HEK293 (cell line): ENCODE measurements at regions not wholly inside any gene's neighbourhood (a gene's known extent, or its start where the extent isn't known, plus 50 kb on each side); places are given as distances from the start of the nearest gene placed in this dataset.

Experiments used
- CTCF ChIA-PET: fragments of 350-600 bp; formaldehyde crosslinking; extraction: SDS; loops from one replicate; lab custom pipeline; 2021; ENCODE audit warnings: antibody characterized with exemption; lab: Yijun Ruan, JAX
- POLR2A ChIA-PET: fragments of 300-600 bp; formaldehyde crosslinking; extraction: SDS; loops from one replicate; lab custom pipeline; 2020; ENCODE audit warnings: antibody characterized with exemption, inconsistent platforms; lab: Yijun Ruan, JAX
- H3K27ac ChIP-seq: fragments of 200-500 bp; sonication (Bioruptor generic); 2 replicates; pipeline ENCODE4 v1.5.1; 2014; ENCODE audit warnings: low read depth, low read length, control low read depth, inconsistent platforms; ENCODE audit errors: extremely low read depth
- H3K36me3 ChIP-seq, 2 experiments: fragments of 200-500 bp in 1 of 2; sonication (Bioruptor generic) in 1 of 2; 1 replicate in 1 of 2; 2 replicates in 1 of 2; pipeline ENCODE4 v1.5.1; 2014 to 2017; ENCODE audit warnings: inconsistent platforms in 2 of 2, low read length in 2 of 2; ENCODE audit not compliant: control insufficient read depth in 2 of 2, insufficient read depth in 1 of 2
- H3K4me1 ChIP-seq: fragments of 200-500 bp; sonication (Bioruptor generic); 2 replicates; pipeline ENCODE4 v1.5.1; 2014; ENCODE audit warnings: mild to moderate bottlenecking, low read length, inconsistent platforms; ENCODE audit not compliant: control insufficient read depth, insufficient read depth
- H3K4me3 ChIP-seq: 2 replicates; pipeline ENCODE4 v1.5.1; 2011; ENCODE audit warnings: low read depth, mild to moderate bottlenecking, control low read depth, low read length, moderate library complexity
- H3K9me3 ChIP-seq: fragments of 200-500 bp; sonication (Bioruptor generic); 2 replicates; pipeline ENCODE4 v1.5.1; 2014; ENCODE audit warnings: low read depth, low read length, inconsistent platforms; ENCODE audit not compliant: control insufficient read depth, insufficient read depth
- ELK4 ChIP-seq: IDR thresholded peaks from 2 replicates; pipeline ENCODE4 v1.6.1; 2011; ENCODE audit warnings: mild to moderate bottlenecking, low read depth, low read length, borderline replicate concordance
- KLF1 ChIP-seq: fragments of 450-650 bp; formaldehyde crosslinking; IDR thresholded peaks from 2 replicates; pipeline ENCODE4 v1.5.1; 2016; ENCODE audit warnings: missing biosample characterization, missing genetic modification characterization
- SCRT1 ChIP-seq: fragments of 450-650 bp; formaldehyde crosslinking; IDR thresholded peaks from 2 replicates; pipeline ENCODE4 v1.5.1; 2016; ENCODE audit warnings: missing biosample characterization, missing genetic modification characterization, borderline replicate concordance
- ZNF138 ChIP-seq: fragments of 450-650 bp; formaldehyde crosslinking; IDR thresholded peaks from 2 replicates; pipeline ENCODE4 v1.5.1; 2016; ENCODE audit warnings: missing biosample characterization, missing genetic modification characterization, borderline replicate concordance
- ZNF140 ChIP-seq: fragments of 450-650 bp; formaldehyde crosslinking; IDR thresholded peaks from 2 replicates; pipeline ENCODE4 v1.5.1; 2016; ENCODE audit warnings: missing biosample characterization, missing genetic modification characterization
- ZNF24 ChIP-seq: fragments of 450-650 bp; formaldehyde crosslinking; IDR thresholded peaks from 2 replicates; pipeline ENCODE4 v1.5.1; 2016; ENCODE audit warnings: missing biosample characterization, missing genetic modification characterization
- ZNF398 ChIP-seq: fragments of 450-650 bp; formaldehyde crosslinking; IDR thresholded peaks from 2 replicates; pipeline ENCODE4 v1.5.1; 2017; ENCODE audit warnings: missing biosample characterization, missing genetic modification characterization
- ZNF660 ChIP-seq: fragments of 450-650 bp; IDR thresholded peaks from 2 replicates; pipeline ENCODE4 v1.5.1; 2018; ENCODE audit warnings: missing biosample characterization, mild to moderate bottlenecking, missing genetic modification characterization
- ZNF837 ChIP-seq: fragments of 450-650 bp; formaldehyde crosslinking; IDR thresholded peaks from 2 replicates; pipeline ENCODE4 v1.5.1; 2016; ENCODE audit warnings: missing biosample characterization, missing genetic modification characterization
- TF ChIP-seq, protein P1 (sequence below): fragments of 450-650 bp; formaldehyde crosslinking; IDR thresholded peaks from 2 replicates; pipeline ENCODE4 v1.5.1; 2016; ENCODE audit warnings: missing biosample characterization, missing genetic modification characterization
- TF ChIP-seq, protein P2 (sequence below): fragments of 450-650 bp; formaldehyde crosslinking; IDR thresholded peaks from 2 replicates; pipeline ENCODE4 v1.5.1; 2017; ENCODE audit warnings: missing biosample characterization, missing genetic modification characterization
- TF ChIP-seq, protein P3 (sequence below): fragments of 450-650 bp; formaldehyde crosslinking; IDR thresholded peaks from 2 replicates; pipeline ENCODE4 v1.5.1; 2016; ENCODE audit warnings: missing biosample characterization, missing genetic modification characterization, borderline replicate concordance

DNA sequence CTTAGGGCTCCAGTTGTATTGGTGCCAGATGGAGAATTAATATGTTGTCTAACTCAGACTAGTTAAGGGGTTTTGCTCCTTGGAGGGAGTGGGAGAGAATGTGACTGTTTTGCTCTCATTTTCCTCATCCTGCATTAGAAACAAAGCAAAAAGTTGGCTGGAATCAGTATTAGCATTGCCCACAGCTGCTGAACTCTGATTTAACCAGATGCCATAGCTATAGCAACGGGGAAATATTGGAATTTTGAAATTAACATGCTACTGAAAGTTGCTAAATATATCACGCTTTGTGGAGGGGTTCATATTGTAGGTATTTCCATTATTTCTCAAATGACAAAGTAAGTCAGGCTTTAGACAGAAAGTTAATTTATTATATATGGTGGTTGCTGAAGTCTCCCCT, 66.7 kb upstream of the EOLA2 start:
- no peaks in the 10 kb centered on the region for H3K36me3 ChIP-seq
- POLR2A ChIA-PET = no interaction called here
- CTCF ChIA-PET = no interaction called here
- no peaks in the 10 kb centered on the region for H3K9me3 ChIP-seq
- no peak overlapping the region for H3K27ac ChIP-seq
- no peaks in the 10 kb centered on the region for H3K4me1 ChIP-seq
- H3K4me3 ChIP-seq = no peak overlapping the region
- TF ChIP-seq ZNF140 (no peak), SCRT1 (tag by site-specific recombination) (no peak), ZNF660 (tag by site-specific recombination) (no peak), ZNF837 (tag by site-specific recombination) (no peak), ZNF24 (no peak), ZNF138 (tag by site-specific recombination) (no peak)
- TF ChIP-seq, protein P1, sequence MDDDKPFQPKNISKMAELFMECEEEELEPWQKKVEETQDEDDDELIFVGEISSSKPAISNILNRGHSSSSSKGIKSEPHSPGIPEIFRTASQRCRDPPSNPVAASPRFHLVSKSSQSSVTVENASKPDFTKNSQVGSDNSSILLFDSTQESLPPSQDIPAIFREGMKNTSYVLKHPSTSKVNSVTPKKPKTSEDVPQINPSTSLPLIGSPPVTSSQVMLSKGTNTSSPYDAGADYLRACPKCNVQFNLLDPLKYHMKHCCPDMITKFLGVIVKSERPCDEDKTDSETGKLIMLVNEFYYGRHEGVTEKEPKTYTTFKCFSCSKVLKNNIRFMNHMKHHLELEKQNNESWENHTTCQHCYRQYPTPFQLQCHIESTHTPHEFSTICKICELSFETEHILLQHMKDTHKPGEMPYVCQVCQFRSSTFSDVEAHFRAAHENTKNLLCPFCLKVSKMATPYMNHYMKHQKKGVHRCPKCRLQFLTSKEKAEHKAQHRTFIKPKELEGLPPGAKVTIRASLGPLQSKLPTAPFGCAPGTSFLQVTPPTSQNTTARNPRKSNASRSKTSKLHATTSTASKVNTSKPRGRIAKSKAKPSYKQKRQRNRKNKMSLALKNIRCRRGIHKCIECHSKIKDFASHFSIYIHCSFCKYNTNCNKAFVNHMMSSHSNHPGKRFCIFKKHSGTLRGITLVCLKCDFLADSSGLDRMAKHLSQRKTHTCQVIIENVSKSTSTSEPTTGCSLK = no peak

- TF ChIP-seq, protein P2, sequence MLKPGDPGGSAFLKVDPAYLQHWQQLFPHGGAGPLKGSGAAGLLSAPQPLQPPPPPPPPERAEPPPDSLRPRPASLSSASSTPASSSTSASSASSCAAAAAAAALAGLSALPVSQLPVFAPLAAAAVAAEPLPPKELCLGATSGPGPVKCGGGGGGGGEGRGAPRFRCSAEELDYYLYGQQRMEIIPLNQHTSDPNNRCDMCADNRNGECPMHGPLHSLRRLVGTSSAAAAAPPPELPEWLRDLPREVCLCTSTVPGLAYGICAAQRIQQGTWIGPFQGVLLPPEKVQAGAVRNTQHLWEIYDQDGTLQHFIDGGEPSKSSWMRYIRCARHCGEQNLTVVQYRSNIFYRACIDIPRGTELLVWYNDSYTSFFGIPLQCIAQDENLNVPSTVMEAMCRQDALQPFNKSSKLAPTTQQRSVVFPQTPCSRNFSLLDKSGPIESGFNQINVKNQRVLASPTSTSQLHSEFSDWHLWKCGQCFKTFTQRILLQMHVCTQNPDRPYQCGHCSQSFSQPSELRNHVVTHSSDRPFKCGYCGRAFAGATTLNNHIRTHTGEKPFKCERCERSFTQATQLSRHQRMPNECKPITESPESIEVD = no peak
- H3K36me3 ChIP-seq = no peaks in the 10 kb centered on the region
- no peak overlapping the region for H3K27ac ChIP-seq
- ChIA-PET CTCF (no interaction called here), POLR2A (no interaction called here)
- H3K4me1 ChIP-seq = no peaks in the 10 kb centered on the region
- H3K9me3 ChIP-seq = no peaks in the 10 kb centered on the region
- no peak overlapping the region for H3K4me3 ChIP-seq
Observed at GRCh38 chrX:150007356-150007755, 69.1 kb upstream of the EOLA2 start.

DNA sequence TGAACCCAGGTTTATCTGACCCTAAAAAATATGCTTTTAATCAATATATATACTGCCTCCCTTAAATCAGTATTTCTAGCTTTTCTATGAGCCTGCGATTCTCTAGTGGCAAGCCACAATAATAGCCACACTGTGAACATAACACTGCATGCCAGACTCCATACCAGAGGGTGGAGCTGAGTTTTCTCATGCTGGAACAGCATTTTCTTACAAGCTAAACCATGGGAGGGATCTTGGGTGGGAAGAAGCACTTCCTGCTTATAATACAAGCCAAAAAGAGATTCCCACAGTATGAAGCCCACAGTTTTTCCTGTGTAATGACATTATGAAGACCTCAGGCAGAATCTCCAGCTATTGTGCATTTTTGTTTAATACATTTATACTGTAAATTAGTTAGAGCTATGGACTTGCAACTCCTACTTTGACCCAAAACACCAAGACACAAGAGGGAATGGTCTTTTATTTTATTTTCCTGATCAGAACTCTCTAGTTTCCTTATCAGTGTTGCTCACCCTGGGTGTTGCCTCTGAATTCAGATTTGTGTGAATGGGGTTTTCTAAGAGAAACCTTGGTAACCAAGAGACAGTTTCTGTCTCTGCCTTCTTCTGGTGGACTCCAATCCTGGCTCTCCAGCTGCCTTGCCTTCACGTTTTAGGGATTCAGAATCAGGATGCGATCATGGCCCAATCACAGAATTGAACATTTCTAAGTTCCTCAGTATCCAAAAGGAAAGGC, 74.5 kb upstream of the EOLA2 start:
- no peaks in the 10 kb centered on the region for H3K36me3 ChIP-seq
- no peak overlapping the region for H3K4me3 ChIP-seq
- POLR2A ChIA-PET = no interaction called here
- H3K4me1 ChIP-seq = no peaks in the 10 kb centered on the region
- TF ChIP-seq KLF1 (tag by site-specific recombination) (no peak), ELK4 (no peak), ZNF398 (tag by site-specific recombination) (no peak)
- TF ChIP-seq, protein P3, sequence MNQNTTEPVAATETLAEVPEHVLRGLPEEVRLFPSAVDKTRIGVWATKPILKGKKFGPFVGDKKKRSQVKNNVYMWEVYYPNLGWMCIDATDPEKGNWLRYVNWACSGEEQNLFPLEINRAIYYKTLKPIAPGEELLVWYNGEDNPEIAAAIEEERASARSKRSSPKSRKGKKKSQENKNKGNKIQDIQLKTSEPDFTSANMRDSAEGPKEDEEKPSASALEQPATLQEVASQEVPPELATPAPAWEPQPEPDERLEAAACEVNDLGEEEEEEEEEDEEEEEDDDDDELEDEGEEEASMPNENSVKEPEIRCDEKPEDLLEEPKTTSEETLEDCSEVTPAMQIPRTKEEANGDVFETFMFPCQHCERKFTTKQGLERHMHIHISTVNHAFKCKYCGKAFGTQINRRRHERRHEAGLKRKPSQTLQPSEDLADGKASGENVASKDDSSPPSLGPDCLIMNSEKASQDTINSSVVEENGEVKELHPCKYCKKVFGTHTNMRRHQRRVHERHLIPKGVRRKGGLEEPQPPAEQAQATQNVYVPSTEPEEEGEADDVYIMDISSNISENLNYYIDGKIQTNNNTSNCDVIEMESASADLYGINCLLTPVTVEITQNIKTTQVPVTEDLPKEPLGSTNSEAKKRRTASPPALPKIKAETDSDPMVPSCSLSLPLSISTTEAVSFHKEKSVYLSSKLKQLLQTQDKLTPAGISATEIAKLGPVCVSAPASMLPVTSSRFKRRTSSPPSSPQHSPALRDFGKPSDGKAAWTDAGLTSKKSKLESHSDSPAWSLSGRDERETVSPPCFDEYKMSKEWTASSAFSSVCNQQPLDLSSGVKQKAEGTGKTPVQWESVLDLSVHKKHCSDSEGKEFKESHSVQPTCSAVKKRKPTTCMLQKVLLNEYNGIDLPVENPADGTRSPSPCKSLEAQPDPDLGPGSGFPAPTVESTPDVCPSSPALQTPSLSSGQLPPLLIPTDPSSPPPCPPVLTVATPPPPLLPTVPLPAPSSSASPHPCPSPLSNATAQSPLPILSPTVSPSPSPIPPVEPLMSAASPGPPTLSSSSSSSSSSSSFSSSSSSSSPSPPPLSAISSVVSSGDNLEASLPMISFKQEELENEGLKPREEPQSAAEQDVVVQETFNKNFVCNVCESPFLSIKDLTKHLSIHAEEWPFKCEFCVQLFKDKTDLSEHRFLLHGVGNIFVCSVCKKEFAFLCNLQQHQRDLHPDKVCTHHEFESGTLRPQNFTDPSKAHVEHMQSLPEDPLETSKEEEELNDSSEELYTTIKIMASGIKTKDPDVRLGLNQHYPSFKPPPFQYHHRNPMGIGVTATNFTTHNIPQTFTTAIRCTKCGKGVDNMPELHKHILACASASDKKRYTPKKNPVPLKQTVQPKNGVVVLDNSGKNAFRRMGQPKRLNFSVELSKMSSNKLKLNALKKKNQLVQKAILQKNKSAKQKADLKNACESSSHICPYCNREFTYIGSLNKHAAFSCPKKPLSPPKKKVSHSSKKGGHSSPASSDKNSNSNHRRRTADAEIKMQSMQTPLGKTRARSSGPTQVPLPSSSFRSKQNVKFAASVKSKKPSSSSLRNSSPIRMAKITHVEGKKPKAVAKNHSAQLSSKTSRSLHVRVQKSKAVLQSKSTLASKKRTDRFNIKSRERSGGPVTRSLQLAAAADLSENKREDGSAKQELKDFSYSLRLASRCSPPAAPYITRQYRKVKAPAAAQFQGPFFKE (tag by site-specific recombination) = no peak
- CTCF ChIA-PET = interaction anchor here (0.6 kb wide), 1 partner anchor 26 kb away, joined by 5 read pairs; no protein-coding TSS in a partner anchor
- no peak overlapping the region for H3K27ac ChIP-seq
- H3K9me3 ChIP-seq = no peaks in the 10 kb centered on the region
